ENCODE measurements at regions not wholly inside any gene's neighbourhood (a gene's known extent, or its start where the extent isn't known, plus 50 kb on each side); places are given as distances from the start of the nearest gene placed in this dataset.
"Not testable (repeated sequence)": the region's sequence is repeated elsewhere in the genome, so short reads cannot be mapped to it uniquely, and the experiment has no call there.

GRCh38 chr14:65972891-65973290, 513.3 kb upstream of the CCDC196 start:
- TF ChIP-seq ZFX (IDR thresholded peaks at IDR 0.05; ENCODE audit: borderline replicate concordance) (no peak), CTCF (IDR thresholded peaks at IDR 0.05) (no peak)
- no peak overlapping the region for H3K27ac ChIP-seq

- TF ChIP-seq CTCF (IDR thresholded peaks at IDR 0.05) (no peak), ZFX (IDR thresholded peaks at IDR 0.05; ENCODE audit: borderline replicate concordance) (no peak)
- no peak overlapping the region for H3K27ac ChIP-seq
These were observed 510.3 kb upstream of the CCDC196 start for GRCh38 chr14:65975865-65976264.

GRCh38 chr14:65976761-65977404, 509.3 kb upstream of the CCDC196 start:
- no peak for TF ChIP-seq ZFX (IDR thresholded peaks at IDR 0.05; ENCODE audit: borderline replicate concordance)
- no peak for TF ChIP-seq CTCF (IDR thresholded peaks at IDR 0.05)
- no peak overlapping the region for H3K27ac ChIP-seq

GRCh38 chr14:65981192-65981843, 504.9 kb upstream of the CCDC196 start:
- TF ChIP-seq ZFX (IDR thresholded peaks at IDR 0.05; ENCODE audit: borderline replicate concordance), result no peak
- no peak for TF ChIP-seq CTCF (IDR thresholded peaks at IDR 0.05)
- H3K27ac ChIP-seq, result no peak overlapping the region

GRCh38 chr14:65986041-65986440, 500.1 kb upstream of the CCDC196 start:
- no peak overlapping the region for H3K27ac ChIP-seq
- TF ChIP-seq ZFX (IDR thresholded peaks at IDR 0.05; ENCODE audit: borderline replicate concordance) (no peak), CTCF (IDR thresholded peaks at IDR 0.05) (no peak)

- no peak for TF ChIP-seq CTCF (IDR thresholded peaks at IDR 0.05)
- no peak for TF ChIP-seq ZFX (IDR thresholded peaks at IDR 0.05; ENCODE audit: borderline replicate concordance)
- no peak overlapping the region for H3K27ac ChIP-seq
These were observed 496.2 kb upstream of the CCDC196 start for GRCh38 chr14:65989981-65990380.

GRCh38 chr14:65991104-65991503, 495.1 kb upstream of the CCDC196 start:
- H3K27ac ChIP-seq, result no peak overlapping the region

GRCh38 chr14:65991935-65992334, 494.2 kb upstream of the CCDC196 start:
- not testable (repeated sequence) for H3K27ac ChIP-seq

More at GRCh38 chr14:65991104-65991503, 495.1 kb upstream of the CCDC196 start:
- TF ChIP-seq ZFX (IDR thresholded peaks at IDR 0.05; ENCODE audit: borderline replicate concordance), result no peak
- TF ChIP-seq CTCF (IDR thresholded peaks at IDR 0.05), result no peak

All from 22Rv1 (cell line).